GM23338 (cell line): ENCODE measurements at regions not wholly inside any gene's neighbourhood (a gene's known extent, or its start where the extent isn't known, plus 50 kb on each side); places are given as distances from the start of the nearest gene placed in this dataset.

Experiments used
- ATAC-seq: fragments of 200-7000 bp; cut with Tn5 transposase; 3 replicates; pipeline ENCODE4 v1.9.1; 2020
- DNase-seq: peaks from one replicate; pipeline ENCODE4 v3.0.0-alpha.2; 2015; ENCODE audit warnings: low spot score
- H2AFZ ChIP-seq: fragments of 200-600 bp; sonication (generic); 2 replicates; pipeline ENCODE4 v1.8.0; 2016; ENCODE audit warnings: antibody characterized with exemption, mild to moderate bottlenecking, moderate library complexity
- H3F3A ChIP-seq: fragments of 200-600 bp; sonication (generic); replicated peaks from 2 replicates; pipeline ENCODE4 v1.8.0; 2017; ENCODE audit warnings: antibody characterized with exemption, mixed run types, low read depth
- H3K27ac ChIP-seq: fragments of 200-600 bp; sonication (generic); 2 replicates; pipeline ENCODE4 v1.6.1; 2016; ENCODE audit warnings: low read depth
- H3K27me3 ChIP-seq: fragments of 200-600 bp; sonication (generic); 2 replicates; pipeline ENCODE4 v1.8.0; 2016; ENCODE audit warnings: mild to moderate bottlenecking, mixed run types, moderate library complexity; ENCODE audit not compliant: insufficient read depth
- H3K36me3 ChIP-seq: fragments of 200-600 bp; sonication (generic); 2 replicates; pipeline ENCODE4 v1.8.0; 2016; ENCODE audit warnings: mild to moderate bottlenecking; ENCODE audit not compliant: insufficient read depth
- H3K4me1 ChIP-seq: fragments of 200-600 bp; sonication (generic); 2 replicates; pipeline ENCODE4 v1.8.0; 2016; ENCODE audit warnings: mild to moderate bottlenecking, moderate library complexity; ENCODE audit not compliant: insufficient read depth
- H3K4me2 ChIP-seq: fragments of 200-600 bp; sonication (generic); 2 replicates; pipeline ENCODE4 v1.7.1; 2017; ENCODE audit warnings: mixed run types
- H3K4me3 ChIP-seq: fragments of 200-600 bp; sonication (generic); 2 replicates; pipeline ENCODE4 v1.6.1; 2016; ENCODE audit warnings: mixed run types
- H3K79me2 ChIP-seq: fragments of 200-600 bp; sonication (generic); replicated peaks from 2 replicates; pipeline ENCODE4 v1.8.0; 2017; ENCODE audit warnings: mild to moderate bottlenecking; ENCODE audit not compliant: insufficient read depth
- H3K9me2 ChIP-seq: fragments of 200-600 bp; sonication (generic); 2 replicates; pipeline ENCODE4 v1.8.0; 2017; ENCODE audit not compliant: insufficient read depth
- H4K20me1 ChIP-seq: fragments of 200-600 bp; sonication (generic); replicated peaks from 2 replicates; pipeline ENCODE4 v1.8.0; 2017; ENCODE audit warnings: mild to moderate bottlenecking; ENCODE audit not compliant: insufficient read depth
- H3K27ac Mint-ChIP-seq: 2 replicates; pipeline ENCODE4 v1.8.0; 2020; ENCODE audit warnings: inconsistent platforms, mild to moderate bottlenecking, moderate library complexity, mixed read lengths
- H3K27me3 Mint-ChIP-seq: 3 replicates; pipeline ENCODE4 v1.8.0; 2022; ENCODE audit warnings: low read depth, mild to moderate bottlenecking, moderate library complexity, mixed read lengths, inconsistent platforms; ENCODE audit not compliant: insufficient read depth, poor library complexity
- H3K36me3 Mint-ChIP-seq: 3 replicates; pipeline ENCODE4 v1.8.0; 2021; ENCODE audit warnings: low read depth, mild to moderate bottlenecking, inconsistent platforms, moderate library complexity, mixed read lengths
- H3K4me1 Mint-ChIP-seq: 3 replicates; pipeline ENCODE4 v1.8.0; 2020; ENCODE audit warnings: mild to moderate bottlenecking, inconsistent platforms, mixed read lengths
- H3K4me3 Mint-ChIP-seq: 3 replicates; pipeline ENCODE4 v1.8.0; 2021; ENCODE audit warnings: moderate library complexity, mild to moderate bottlenecking, inconsistent platforms, mixed read lengths
- H3K9me3 Mint-ChIP-seq: 3 replicates; pipeline ENCODE4 v1.8.0; 2020; ENCODE audit warnings: moderate library complexity, mild to moderate bottlenecking, inconsistent platforms, mixed read lengths
- CREB1 ChIP-seq: fragments of 250-450 bp; sonication (Bioruptor Pico); IDR thresholded peaks from 2 replicates; pipeline ENCODE4 v1.5.0; 2020; ENCODE audit warnings: low read depth, mild to moderate bottlenecking, moderate library complexity
- ETS1 ChIP-seq: IDR thresholded peaks from 2 replicates; pipeline ENCODE4 v1.6.1; 2016; ENCODE audit warnings: antibody characterized with exemption
- EZH2 ChIP-seq: fragments of 200-600 bp; sonication (generic); IDR thresholded peaks from one replicate; pipeline ENCODE4 v1.8.0; 2017; ENCODE audit warnings: antibody characterized with exemption, mild to moderate bottlenecking, low read depth; ENCODE audit not compliant: unreplicated experiment
- EZH2phosphoT487 ChIP-seq: fragments of 200-600 bp; sonication (generic); IDR thresholded peaks from one replicate; pipeline ENCODE4 v1.8.1; 2018; ENCODE audit warnings: antibody characterized with exemption; ENCODE audit not compliant: unreplicated experiment
- JUNB ChIP-seq: IDR thresholded peaks from one replicate; pipeline ENCODE4 v1.6.1; 2016; ENCODE audit warnings: antibody characterized with exemption; ENCODE audit not compliant: unreplicated experiment
- NANOG ChIP-seq: IDR thresholded peaks from 2 replicates; pipeline ENCODE4 v1.6.1; 2016; ENCODE audit warnings: antibody characterized with exemption, borderline replicate concordance
- POLR2AphosphoS5 ChIP-seq: IDR thresholded peaks from 2 replicates; pipeline ENCODE4 v1.6.1; 2016; ENCODE audit warnings: antibody characterized with exemption, low read depth
- REST ChIP-seq: IDR thresholded peaks from one replicate; pipeline ENCODE4 v1.6.1; 2018; ENCODE audit warnings: antibody characterized with exemption; ENCODE audit not compliant: unreplicated experiment
- STAT1 ChIP-seq: IDR thresholded peaks from one replicate; pipeline ENCODE4 v1.6.1; 2016; ENCODE audit warnings: antibody characterized with exemption; ENCODE audit not compliant: unreplicated experiment
- ZNF114 ChIP-seq: fragments of 250-450 bp; sonication (Bioruptor Pico); IDR thresholded peaks from 2 replicates; pipeline ENCODE4 v1.5.0; 2020; ENCODE audit warnings: mild to moderate bottlenecking, moderate library complexity
- ZNF331 ChIP-seq: fragments of 250-450 bp; sonication (Bioruptor Pico); IDR thresholded peaks from 2 replicates; pipeline ENCODE4 v1.5.0; 2020; ENCODE audit warnings: low read depth, mild to moderate bottlenecking, moderate library complexity
- TF ChIP-seq, protein P1 (sequence below), 2 experiments: fragments of 200-600 bp in 1 of 2; sonication (generic) in 1 of 2; conservative IDR thresholded peaks; 2 replicates each; pipeline versions ENCODE4 v1.5.1 to v1.6.1; 2016 to 2017; ENCODE audit warnings: antibody characterized with exemption in 2 of 2, low read depth in 2 of 2, mild to moderate bottlenecking in 2 of 2, moderate library complexity in 1 of 2

DNA sequence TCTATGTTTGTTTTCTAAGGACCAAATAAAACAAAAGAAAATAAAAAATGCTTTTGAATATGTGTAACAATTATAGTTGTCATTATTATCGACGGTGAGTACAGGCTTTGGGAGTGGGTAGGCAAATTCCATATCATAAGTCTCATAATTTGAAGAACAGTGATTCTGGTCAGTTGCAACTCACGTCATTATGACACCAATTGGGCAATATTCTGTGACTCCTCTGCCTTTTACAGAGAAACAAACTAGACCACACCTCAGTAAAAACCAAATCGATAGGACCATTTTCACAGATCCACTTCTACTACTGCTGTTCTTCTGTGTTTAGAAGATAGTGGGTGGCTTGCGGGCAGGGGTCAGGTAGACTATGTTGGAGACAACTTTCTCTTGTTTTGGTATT lies 250.1 kb downstream of the C4orf33 start:
- H3K79me2 ChIP-seq, result no peaks in the 10 kb centered on the region
- H3K4me3 Mint-ChIP-seq, result no peak overlapping the region

DNA sequence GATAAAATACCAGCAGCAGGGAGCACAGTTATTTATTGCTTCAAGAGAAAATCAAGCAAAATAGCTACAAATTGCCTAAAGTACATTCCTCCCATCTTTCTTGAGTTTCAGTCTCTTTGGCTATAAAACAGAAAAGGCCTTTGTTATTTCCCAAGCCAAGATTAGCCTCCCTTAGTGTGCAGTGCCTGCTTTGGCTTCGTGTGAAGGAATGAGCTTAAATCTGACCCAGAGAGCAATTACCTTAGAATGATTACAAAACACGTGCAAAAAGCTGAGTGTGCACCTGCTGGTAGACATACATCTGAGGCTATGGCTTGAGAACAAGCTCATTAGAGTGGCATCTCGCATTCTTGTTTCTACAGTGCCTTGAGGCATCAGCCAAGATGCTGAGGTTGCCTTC lies 250.8 kb downstream of the C4orf33 start:
- no peak overlapping the region for H3K4me3 ChIP-seq
- no peaks in the 10 kb centered on the region for H3K9me2 ChIP-seq
- DNase-seq (no peak), ATAC-seq (no peak)
- Mint-ChIP-seq H3K9me3 (no peaks in the 10 kb centered on the region), H3K4me3 (no peak overlapping the region), H3K27me3 (no peaks in the 10 kb centered on the region), H3K36me3 (no peaks in the 10 kb centered on the region), H3K4me1 (peaks cover 22% of the 10 kb centered on the region), H3K27ac (no peak overlapping the region)
- no peak overlapping the region for H2AFZ ChIP-seq
- no peaks in the 10 kb centered on the region; the same call in 1 of the 2 replicates for H3K4me1 ChIP-seq
- H3F3A ChIP-seq, result no peaks in the 10 kb centered on the region
- H3K36me3 ChIP-seq, result no peaks in the 10 kb centered on the region
- no peaks in the 10 kb centered on the region for H3K79me2 ChIP-seq
- H4K20me1 ChIP-seq, result no peaks in the 10 kb centered on the region
- H3K27ac ChIP-seq, result no peak overlapping the region
- no peak overlapping the region for H3K4me2 ChIP-seq
- H3K27me3 ChIP-seq, result no peaks in the 10 kb centered on the region
- TF ChIP-seq STAT1, result no peak
- no peak for TF ChIP-seq CREB1 (CRISPR knock-in tag)
- no peak for TF ChIP-seq ETS1
- TF ChIP-seq, protein P1, sequence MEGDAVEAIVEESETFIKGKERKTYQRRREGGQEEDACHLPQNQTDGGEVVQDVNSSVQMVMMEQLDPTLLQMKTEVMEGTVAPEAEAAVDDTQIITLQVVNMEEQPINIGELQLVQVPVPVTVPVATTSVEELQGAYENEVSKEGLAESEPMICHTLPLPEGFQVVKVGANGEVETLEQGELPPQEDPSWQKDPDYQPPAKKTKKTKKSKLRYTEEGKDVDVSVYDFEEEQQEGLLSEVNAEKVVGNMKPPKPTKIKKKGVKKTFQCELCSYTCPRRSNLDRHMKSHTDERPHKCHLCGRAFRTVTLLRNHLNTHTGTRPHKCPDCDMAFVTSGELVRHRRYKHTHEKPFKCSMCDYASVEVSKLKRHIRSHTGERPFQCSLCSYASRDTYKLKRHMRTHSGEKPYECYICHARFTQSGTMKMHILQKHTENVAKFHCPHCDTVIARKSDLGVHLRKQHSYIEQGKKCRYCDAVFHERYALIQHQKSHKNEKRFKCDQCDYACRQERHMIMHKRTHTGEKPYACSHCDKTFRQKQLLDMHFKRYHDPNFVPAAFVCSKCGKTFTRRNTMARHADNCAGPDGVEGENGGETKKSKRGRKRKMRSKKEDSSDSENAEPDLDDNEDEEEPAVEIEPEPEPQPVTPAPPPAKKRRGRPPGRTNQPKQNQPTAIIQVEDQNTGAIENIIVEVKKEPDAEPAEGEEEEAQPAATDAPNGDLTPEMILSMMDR (conservative IDR thresholded peaks at IDR 0.05; ENCODE audit: low read depth in 2 of 2), result no peak
- TF ChIP-seq EZH2phosphoT487, result no peak
- TF ChIP-seq POLR2AphosphoS5, result no peak
- no peak for TF ChIP-seq ZNF331 (CRISPR knock-in tag)
- no peak for TF ChIP-seq JUNB
- no peak for TF ChIP-seq ZNF114
- TF ChIP-seq NANOG, result no peak
- no peak for TF ChIP-seq REST

More for the DNA sequence above, 250.1 kb downstream of the C4orf33 start:
- no peak overlapping the region for H3K27ac ChIP-seq
- peaks cover 22% of the 10 kb centered on the region for H3K4me1 Mint-ChIP-seq
- H3K36me3 ChIP-seq, result no peaks in the 10 kb centered on the region
- no peaks in the 10 kb centered on the region for H3K9me2 ChIP-seq
- no peaks in the 10 kb centered on the region for H3K27me3 ChIP-seq
- no peaks in the 10 kb centered on the region for H3F3A ChIP-seq
- H3K9me3 Mint-ChIP-seq, result no peaks in the 10 kb centered on the region
- no peak overlapping the region for H2AFZ ChIP-seq
- no peak for DNase-seq
- H3K4me2 ChIP-seq, result no peak overlapping the region
- no peak for ATAC-seq
- H3K27ac Mint-ChIP-seq, result no peak overlapping the region
- no peaks in the 10 kb centered on the region for H4K20me1 ChIP-seq
- no peaks in the 10 kb centered on the region; the same call in 1 of the 2 replicates for H3K4me1 ChIP-seq
- H3K4me3 ChIP-seq, result no peak overlapping the region
- no peak for TF ChIP-seq ZNF331 (CRISPR knock-in tag)
- no peak for TF ChIP-seq STAT1
- TF ChIP-seq, protein P1 (conservative IDR thresholded peaks at IDR 0.05; ENCODE audit: low read depth in 2 of 2), result no peak
- no peak for TF ChIP-seq NANOG
- no peak for TF ChIP-seq POLR2AphosphoS5
- no peak for TF ChIP-seq ETS1
- TF ChIP-seq EZH2, result no peak
- H3K36me3 Mint-ChIP-seq, result no peaks in the 10 kb centered on the region
- no peaks in the 10 kb centered on the region for H3K27me3 Mint-ChIP-seq
